ENCODE measurements at regions not wholly inside any gene's neighbourhood (a gene's known extent, or its start where the extent isn't known, plus 50 kb on each side); places are given as distances from the start of the nearest gene placed in this dataset.

DNA sequence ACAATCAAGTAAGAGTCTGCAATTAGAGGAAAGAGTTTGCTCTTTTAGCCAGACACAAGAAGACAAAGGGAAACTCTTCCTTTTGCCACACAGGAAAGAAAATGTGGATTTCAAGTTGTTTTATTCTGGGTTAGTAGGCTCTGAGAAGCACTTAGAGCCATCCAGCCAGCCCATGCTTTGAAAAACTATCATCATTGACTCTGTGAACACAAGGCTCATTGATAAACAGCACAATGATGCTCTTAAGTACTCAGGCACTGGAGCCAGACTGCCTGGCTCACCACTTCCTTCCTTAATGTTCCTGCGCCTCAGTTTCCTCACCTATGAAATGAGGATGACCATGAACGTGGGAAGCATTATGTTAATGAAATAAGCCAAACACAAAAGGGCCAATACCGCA is 150.2 kb upstream of the EEA1 start:
- intact Hi-C loops (cut with DNase I) = no loop called here
- Histone ChIP-seq H3K4me1 (ENCODE audit: insufficient read depth) (no peaks in the 10 kb centered on the region), H3K9me3 (no peaks in the 10 kb centered on the region), H3K4me3 (no peak overlapping the region), H3K27me3 (no peaks in the 10 kb centered on the region), H3K27ac (no peak overlapping the region), H3K36me3 (no peaks in the 10 kb centered on the region)
- no peak for DNase-seq
- TF ChIP-seq POLR2A (IDR thresholded peaks at IDR 0.05) (no peak), EP300 (IDR thresholded peaks at IDR 0.05) (no peak)
- TF ChIP-seq, protein P1, sequence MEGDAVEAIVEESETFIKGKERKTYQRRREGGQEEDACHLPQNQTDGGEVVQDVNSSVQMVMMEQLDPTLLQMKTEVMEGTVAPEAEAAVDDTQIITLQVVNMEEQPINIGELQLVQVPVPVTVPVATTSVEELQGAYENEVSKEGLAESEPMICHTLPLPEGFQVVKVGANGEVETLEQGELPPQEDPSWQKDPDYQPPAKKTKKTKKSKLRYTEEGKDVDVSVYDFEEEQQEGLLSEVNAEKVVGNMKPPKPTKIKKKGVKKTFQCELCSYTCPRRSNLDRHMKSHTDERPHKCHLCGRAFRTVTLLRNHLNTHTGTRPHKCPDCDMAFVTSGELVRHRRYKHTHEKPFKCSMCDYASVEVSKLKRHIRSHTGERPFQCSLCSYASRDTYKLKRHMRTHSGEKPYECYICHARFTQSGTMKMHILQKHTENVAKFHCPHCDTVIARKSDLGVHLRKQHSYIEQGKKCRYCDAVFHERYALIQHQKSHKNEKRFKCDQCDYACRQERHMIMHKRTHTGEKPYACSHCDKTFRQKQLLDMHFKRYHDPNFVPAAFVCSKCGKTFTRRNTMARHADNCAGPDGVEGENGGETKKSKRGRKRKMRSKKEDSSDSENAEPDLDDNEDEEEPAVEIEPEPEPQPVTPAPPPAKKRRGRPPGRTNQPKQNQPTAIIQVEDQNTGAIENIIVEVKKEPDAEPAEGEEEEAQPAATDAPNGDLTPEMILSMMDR (IDR thresholded peaks at IDR 0.05) = no peak
- 94 to 97% (median 96%) methylated on average over 3 of the region's 3 CpGs for whole genome bisulfite sequencing, 3 donors

DNA sequence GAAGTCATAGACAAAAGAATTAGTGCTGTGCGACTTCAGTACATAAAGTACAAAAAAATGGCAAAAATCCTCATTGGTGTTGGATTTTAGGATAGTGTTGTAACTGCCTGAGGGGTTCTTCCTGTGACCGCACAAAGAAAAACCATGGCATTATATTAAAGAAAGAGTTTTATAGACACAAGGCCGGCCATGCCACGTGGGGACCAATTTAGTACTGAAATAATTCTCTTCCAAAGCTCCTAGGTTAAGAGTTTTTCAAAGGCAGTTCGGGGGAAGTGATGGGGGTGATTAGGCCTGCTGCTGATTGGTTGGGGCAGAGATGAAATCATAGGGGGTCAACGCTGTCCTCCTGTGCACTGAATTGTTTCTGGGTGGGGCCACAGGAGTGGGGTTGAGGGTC is 150.9 kb upstream of the EEA1 start:
- DNase-seq = no peak
- H3K36me3 ChIP-seq = no peaks in the 10 kb centered on the region
- no peaks in the 10 kb centered on the region for H3K4me1 ChIP-seq (ENCODE audit: insufficient read depth)
- WGBS, 3 donors = 85 to 89% (median 87%) methylated on average over 6 of the region's 6 CpGs
- intact Hi-C loops (cut with DNase I) = no loop called here
- H3K27ac ChIP-seq = no peak overlapping the region
- no peaks in the 10 kb centered on the region for H3K9me3 ChIP-seq
- no peaks in the 10 kb centered on the region for H3K27me3 ChIP-seq
- TF ChIP-seq, protein P1 (IDR thresholded peaks at IDR 0.05) = no peak
- no peak for TF ChIP-seq POLR2A (IDR thresholded peaks at IDR 0.05)
- TF ChIP-seq EP300 (IDR thresholded peaks at IDR 0.05) = no peak
- H3K4me3 ChIP-seq = no peak overlapping the region

DNA sequence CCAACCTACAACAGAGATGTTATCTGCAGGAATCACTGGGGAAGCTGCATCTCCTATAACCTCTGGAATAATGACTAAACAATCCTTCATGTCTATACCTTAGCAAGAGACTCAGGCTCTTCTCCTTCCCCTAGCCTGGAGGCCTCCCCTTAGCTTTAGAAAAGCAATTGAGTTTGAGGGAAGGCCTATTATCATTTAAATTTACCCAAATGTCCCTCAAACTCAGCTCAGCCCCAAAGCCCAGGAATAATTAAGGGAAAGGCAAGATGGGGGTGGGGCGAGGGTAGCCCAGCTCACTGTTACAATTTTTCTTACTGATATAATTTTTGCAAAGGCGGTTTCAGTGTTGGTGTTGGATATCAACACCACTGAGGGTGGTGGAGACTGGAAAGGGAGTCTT is 151.4 kb upstream of the EEA1 start:
- DNase-seq = no peak
- no peak overlapping the region for H3K27ac ChIP-seq
- no peaks in the 10 kb centered on the region for H3K36me3 ChIP-seq
- H3K27me3 ChIP-seq = no peaks in the 10 kb centered on the region
- no peaks in the 10 kb centered on the region for H3K4me1 ChIP-seq (ENCODE audit: insufficient read depth)
- H3K4me3 ChIP-seq = no peak overlapping the region
- 48 to 82% (median 50%) methylated on average over 2 of the region's 2 CpGs for WGBS, 3 donors
- intact Hi-C loops (cut with DNase I) = no loop called here
- no peaks in the 10 kb centered on the region for H3K9me3 ChIP-seq
- TF ChIP-seq EP300 (IDR thresholded peaks at IDR 0.05) = no peak
- no peak for TF ChIP-seq POLR2A (IDR thresholded peaks at IDR 0.05)
- TF ChIP-seq, protein P1 (IDR thresholded peaks at IDR 0.05) = no peak

DNA sequence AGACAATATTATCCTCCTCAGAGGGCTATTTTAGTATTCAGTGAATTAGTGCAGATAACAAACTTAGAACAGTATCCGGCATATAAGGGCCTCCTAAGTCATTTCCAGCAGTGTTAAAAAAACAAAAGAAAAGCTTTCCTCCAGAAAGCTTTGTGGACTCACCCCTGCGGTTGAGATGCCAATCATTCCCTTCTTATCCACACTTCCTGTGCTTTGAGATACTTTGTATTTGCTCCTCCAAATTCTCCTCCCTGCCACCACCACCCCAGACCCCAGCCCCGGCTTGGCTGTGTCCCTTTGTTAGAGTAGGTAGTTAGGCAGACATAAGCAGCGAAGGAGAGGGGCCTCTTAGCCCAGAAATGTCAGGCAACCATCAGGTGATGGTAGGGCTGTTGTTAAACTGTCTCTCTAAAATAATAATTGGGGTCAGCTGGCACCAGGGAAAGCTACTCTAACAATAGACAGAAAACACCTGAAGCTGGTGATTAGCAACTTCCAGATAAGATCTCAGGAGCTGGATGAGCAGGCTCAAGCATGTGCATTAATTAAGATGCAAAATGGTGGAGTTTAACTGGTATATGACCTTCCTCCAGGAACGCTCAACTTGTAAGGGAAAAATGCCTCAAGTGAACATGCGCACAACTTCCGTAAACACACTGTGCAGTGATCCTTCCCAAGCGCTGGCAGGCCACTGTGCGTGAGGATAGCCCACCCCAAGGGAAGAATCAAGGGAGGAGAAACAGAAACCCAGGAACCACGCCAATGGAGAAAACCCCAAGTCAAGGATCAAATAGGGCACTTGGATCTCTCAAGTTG is 152.1 kb upstream of the EEA1 start:
- Histone ChIP-seq H3K36me3 (no peaks in the 10 kb centered on the region), H3K4me3 (no peak overlapping the region), H3K9me3 (no peaks in the 10 kb centered on the region), H3K27ac (no peak overlapping the region), H3K4me1 (ENCODE audit: insufficient read depth) (no peaks in the 10 kb centered on the region), H3K27me3 (no peaks in the 10 kb centered on the region)
- no peak for DNase-seq
- intact Hi-C loops (cut with DNase I) = no loop called here
- TF ChIP-seq POLR2A (IDR thresholded peaks at IDR 0.05) = no peak
- TF ChIP-seq, protein P1 (IDR thresholded peaks at IDR 0.05) = no peak
- no peak for TF ChIP-seq EP300 (IDR thresholded peaks at IDR 0.05)
- 83 to 84% (median 84%) methylated on average over 10 of the region's 10 CpGs for WGBS, 3 donors

All from ovary (tissue), 7 donors.